Fibroblast of the aortic adventitia (primary cell): ENCODE measurements at regions not wholly inside any gene's neighbourhood (a gene's known extent, or its start where the extent isn't known, plus 50 kb on each side); places are given as distances from the start of the nearest gene placed in this dataset. TPM values are rescaled to one million over a fixed set of nuclear protein-coding genes. Genes with fewer than 3 reads are reported as not detected.

Experiments used
- DNase-seq: peaks from one replicate; pipeline ENCODE4 v3.0.0-alpha.2; 2010; ENCODE audit warnings: low read depth
- H3K4me3 ChIP-seq: 2 replicates; pipeline ENCODE4 v1.5.1; 2011; ENCODE audit warnings: low read depth, mild to moderate bottlenecking, control low read depth, low read length, moderate library complexity
- small RNA-seq: library from RNA; depleted of rRNA; stranded (forward); fragments of <200 nt; gene quantifications from one replicate; pipeline ENCODE3, GENCODE V24; 2012
- TF ChIP-seq, protein P1 (sequence below): IDR thresholded peaks from 2 replicates; pipeline ENCODE4 v1.5.1; 2011; ENCODE audit warnings: mild to moderate bottlenecking, low read length, control low read depth, inconsistent platforms; ENCODE audit not compliant: insufficient read depth

- TF ChIP-seq, protein P1, sequence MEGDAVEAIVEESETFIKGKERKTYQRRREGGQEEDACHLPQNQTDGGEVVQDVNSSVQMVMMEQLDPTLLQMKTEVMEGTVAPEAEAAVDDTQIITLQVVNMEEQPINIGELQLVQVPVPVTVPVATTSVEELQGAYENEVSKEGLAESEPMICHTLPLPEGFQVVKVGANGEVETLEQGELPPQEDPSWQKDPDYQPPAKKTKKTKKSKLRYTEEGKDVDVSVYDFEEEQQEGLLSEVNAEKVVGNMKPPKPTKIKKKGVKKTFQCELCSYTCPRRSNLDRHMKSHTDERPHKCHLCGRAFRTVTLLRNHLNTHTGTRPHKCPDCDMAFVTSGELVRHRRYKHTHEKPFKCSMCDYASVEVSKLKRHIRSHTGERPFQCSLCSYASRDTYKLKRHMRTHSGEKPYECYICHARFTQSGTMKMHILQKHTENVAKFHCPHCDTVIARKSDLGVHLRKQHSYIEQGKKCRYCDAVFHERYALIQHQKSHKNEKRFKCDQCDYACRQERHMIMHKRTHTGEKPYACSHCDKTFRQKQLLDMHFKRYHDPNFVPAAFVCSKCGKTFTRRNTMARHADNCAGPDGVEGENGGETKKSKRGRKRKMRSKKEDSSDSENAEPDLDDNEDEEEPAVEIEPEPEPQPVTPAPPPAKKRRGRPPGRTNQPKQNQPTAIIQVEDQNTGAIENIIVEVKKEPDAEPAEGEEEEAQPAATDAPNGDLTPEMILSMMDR = no peak
- H3K4me3 ChIP-seq = no peak overlapping the region
- DNase-seq = no peak
Observed at GRCh38 chrX:114365065-114365834, 218.6 kb upstream of the HTR2C start.

GRCh38 chrX:114372937-114373336 lies 210.9 kb upstream of the HTR2C start:
- no peak overlapping the region for H3K4me3 ChIP-seq
- no peak for DNase-seq
- TF ChIP-seq, protein P1 = no peak

GRCh38 chrX:114390251-114390796 lies 193.6 kb upstream of the HTR2C start:
- no peak overlapping the region for H3K4me3 ChIP-seq
- DNase-seq = no peak
- TF ChIP-seq, protein P1 = no peak

Small RNA genes lying in the stretch of these regions (small RNA-seq; reads per million reads assigned to genes)
- gene AL953862.1 = not detected
